WI38 (cell line): ENCODE measurements at regions not wholly inside any gene's neighbourhood (a gene's known extent, or its start where the extent isn't known, plus 50 kb on each side); places are given as distances from the start of the nearest gene placed in this dataset.

Experiments used
- H3K4me3 ChIP-seq: 2 replicates; pipeline ENCODE4 v1.5.1; 2011; ENCODE audit warnings: low read depth, mild to moderate bottlenecking, control low read depth, low read length
- CTCF ChIP-seq: IDR thresholded peaks from 2 replicates; pipeline ENCODE4 v1.5.1; 2012; ENCODE audit warnings: low read depth, mild to moderate bottlenecking, control low read depth, low read length

GRCh38 chr16:85391175-85391707, 221.9 kb upstream of the GSE1 start:
- TF ChIP-seq CTCF: no peak
- no peak overlapping the region for H3K4me3 ChIP-seq

- no peak overlapping the region for H3K4me3 ChIP-seq
- TF ChIP-seq CTCF: no peak
These were observed 221.1 kb upstream of the GSE1 start for GRCh38 chr16:85391769-85392583.

DNA sequence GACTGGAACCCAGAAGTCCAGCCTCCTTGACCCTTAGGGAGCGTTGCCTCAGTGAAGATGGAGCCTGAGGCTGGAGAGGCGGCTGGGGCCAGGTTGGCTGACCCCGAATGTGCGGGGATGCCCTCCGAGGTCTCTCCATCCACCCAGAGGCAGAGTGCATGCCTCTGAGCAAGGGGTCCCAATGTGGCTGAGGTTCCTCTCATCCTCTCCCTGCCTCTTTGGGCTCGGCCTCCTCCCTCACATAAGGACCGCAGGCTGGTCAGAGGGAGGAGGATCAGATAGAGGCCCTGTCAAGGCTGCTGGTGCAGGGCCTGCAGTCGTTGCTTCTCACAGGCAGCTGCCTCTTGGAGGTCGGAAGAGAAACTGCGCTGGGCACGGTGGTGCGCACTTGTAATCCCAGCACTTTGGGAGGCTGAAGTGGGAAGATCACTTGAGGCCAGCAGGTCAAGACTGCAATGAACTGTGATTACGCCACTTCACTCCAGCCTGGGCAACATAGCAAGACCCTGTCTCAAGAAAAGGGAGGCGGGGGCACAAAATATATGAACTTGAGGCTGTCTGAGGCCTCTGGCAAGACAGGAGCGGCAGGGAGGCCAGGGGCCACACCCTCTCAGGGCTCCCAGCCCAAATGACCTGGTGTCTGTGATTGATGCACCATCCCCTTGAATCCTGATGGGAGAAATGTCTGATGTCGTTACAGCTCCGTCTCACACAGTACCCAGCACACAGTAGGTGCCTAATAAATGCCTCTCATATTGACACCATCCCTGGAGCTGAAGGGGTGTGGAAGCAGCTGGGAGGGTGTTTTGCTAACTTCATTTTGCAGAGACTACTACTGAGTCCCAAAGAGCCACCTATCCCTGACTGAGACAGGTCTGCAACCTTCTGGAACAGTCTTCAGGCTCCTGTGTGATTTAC, 220.1 kb upstream of the GSE1 start:
- TF ChIP-seq CTCF: no peak
- H3K4me3 ChIP-seq: no peak overlapping the region

DNA sequence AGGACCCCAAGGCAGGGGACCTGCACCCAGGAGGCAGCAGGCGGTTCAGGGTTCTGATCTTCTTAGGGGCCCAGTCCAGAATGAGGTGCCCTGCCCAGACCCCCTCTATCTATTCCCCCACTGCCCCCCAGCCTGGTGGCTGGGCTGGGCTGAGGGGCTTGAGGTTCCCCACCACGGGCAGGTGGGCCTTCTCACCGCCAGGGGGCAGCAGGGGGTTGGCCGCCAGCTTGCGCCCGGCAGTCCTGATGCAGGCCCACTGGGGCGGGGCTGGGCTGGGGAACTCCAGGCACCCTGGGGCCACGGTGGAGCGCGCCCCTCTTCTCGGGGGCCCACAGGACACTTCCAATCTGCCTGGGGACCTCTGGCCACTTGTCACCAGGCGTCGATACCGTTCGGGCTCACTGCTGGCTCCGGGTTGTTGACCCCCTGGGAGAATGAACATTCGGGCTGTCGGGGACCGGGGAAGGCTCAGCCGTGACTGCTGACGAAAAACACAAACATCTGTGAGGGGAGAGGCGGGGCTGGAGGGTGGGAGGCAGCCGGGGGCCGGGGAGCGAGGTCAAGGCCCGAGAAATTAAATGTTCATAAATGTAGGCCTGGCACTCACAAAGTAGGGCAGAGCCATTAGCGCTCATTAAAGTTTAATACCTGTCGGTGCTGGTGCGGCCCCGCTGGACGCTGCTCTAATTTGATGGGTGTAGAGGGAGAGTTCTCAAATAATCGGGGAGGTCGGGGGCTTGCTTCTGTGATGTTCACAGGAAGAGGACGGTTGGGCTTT, 219.3 kb upstream of the GSE1 start:
- peak; percentile 82 for TF ChIP-seq CTCF
- no peak overlapping the region for H3K4me3 ChIP-seq

GRCh38 chr16:85394456-85395206, 218.5 kb upstream of the GSE1 start:
- no peak for TF ChIP-seq CTCF
- H3K4me3 ChIP-seq: no peak overlapping the region

DNA sequence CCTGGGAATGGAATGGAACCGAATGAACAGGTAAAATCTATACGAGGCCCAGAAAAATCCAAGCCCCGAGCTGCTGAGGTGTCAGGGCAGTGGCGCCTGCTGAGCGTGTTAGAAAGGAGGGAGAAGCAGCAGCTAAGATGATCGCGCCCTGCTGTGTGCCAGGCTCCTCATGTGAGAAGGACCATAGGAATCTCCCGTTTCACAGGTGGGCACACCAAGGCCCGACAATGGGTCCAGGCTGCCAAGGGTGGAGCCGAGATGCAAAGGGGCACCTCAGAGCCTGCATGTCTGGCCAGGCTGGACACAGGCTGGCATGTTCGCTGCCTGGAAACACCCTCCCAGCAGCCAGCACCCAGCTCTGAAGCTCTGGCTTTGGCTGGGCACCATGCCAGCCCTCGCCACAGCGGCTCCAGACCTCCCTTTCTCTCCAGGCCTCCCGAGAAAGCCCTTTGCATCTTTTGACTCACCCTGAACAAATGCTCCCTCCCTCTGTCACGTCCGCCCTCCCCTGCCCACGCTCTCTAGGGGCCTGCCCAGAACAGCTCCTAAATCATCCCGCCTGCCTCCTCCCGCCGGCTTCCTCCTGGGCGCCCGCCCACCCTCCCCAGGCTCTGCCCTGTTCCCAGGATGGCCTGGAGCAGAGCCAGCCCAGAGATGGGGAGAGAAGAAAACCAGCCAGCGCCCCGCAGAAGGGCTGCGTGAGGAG, 217.8 kb upstream of the GSE1 start:
- TF ChIP-seq CTCF: no peak
- peak overlapping the region; percentile 24 for H3K4me3 ChIP-seq
